Activated naive CD4-positive, alpha-beta T cell treated with anti-CD3 and anti-CD28 coated beads, Interleukin-2, amount 50 U/mL, for 24 hours (primary cell): ENCODE measurements at regions not wholly inside any gene's neighbourhood (a gene's known extent, or its start where the extent isn't known, plus 50 kb on each side); places are given as distances from the start of the nearest gene placed in this dataset.
"Not testable (repeated sequence)": the region's sequence is repeated elsewhere in the genome, so short reads cannot be mapped to it uniquely, and the experiment has no call there.

Experiments used
- H3K27ac Mint-ChIP-seq: one replicate; pipeline ENCODE4 v1.8.0; 2021; ENCODE audit warnings: mild to moderate bottlenecking, mixed read lengths
- H3K27me3 Mint-ChIP-seq: one replicate; pipeline ENCODE4 v1.8.0; 2021; ENCODE audit warnings: mixed read lengths
- H3K36me3 Mint-ChIP-seq: one replicate; pipeline ENCODE4 v1.8.0; 2021; ENCODE audit warnings: mixed read lengths
- H3K4me1 Mint-ChIP-seq: one replicate; pipeline ENCODE4 v1.8.0; 2021; ENCODE audit warnings: mixed read lengths
- H3K4me3 Mint-ChIP-seq: one replicate; pipeline ENCODE4 v1.8.0; 2021; ENCODE audit warnings: mild to moderate bottlenecking, mixed read lengths
- H3K9me3 Mint-ChIP-seq: one replicate; pipeline ENCODE4 v1.8.0; 2021; ENCODE audit warnings: mixed read lengths

DNA sequence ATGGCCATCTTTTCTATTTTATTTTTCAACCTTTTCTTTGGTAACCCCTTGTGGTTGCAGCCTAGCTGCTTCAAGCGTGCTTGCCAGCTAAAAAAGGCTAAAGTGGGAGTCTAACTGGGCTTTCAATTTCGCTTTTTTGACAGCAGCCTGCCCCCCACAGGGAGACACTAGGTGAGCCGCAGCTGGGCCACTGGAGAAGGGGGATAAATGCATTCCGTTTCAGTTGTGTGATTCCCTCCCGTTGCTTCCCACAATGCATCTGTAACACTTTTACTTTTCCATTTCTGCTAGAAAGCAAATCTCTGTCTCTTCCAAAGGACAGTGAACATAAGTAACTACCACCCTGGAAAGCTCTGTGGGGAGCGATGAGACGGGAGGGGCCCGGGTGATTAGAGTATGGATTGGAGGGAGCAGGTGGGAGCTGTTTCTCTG, 86.3 kb upstream of the RAPGEF2 start:
- H3K36me3 Mint-ChIP-seq, result no peaks in the 10 kb centered on the region
- H3K9me3 Mint-ChIP-seq, result no peaks in the 10 kb centered on the region
- H3K4me3 Mint-ChIP-seq, result no peak overlapping the region
- H3K27ac Mint-ChIP-seq, result no peak overlapping the region
- H3K27me3 Mint-ChIP-seq, result no peaks in the 10 kb centered on the region
- no peaks in the 10 kb centered on the region for H3K4me1 Mint-ChIP-seq

DNA sequence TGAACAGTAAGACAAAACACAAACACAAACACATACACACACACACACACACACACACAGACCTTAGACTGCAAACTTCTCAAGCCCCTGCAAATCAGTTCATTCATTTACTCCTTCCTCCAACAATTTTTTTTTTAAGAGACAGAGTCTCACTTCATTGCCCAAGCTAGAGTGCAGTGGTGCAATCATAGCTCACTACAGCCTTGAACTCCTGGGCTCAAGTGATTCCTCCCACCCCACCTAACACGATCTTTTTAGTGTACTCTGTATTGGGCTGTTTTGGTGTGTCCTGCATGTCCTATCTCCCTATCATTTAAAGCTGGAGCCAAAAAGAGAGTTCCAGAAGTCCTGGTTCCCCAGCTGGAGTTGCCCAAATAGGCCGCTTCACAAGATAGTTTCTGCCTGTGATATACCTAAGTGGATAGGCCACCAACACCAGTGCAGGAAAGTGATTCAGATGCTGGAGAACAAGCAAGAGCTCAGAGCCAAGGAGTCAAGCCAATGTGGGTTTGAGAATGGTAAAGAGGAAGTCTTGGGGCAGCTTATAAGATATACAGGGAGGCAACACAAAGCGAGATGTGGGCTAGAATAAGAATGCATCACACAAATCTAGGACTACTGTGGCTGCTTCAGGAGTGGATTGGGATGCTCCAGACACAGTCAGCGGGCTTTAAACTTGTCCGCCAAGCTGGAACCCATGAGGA, 85.4 kb upstream of the RAPGEF2 start:
- no peak overlapping the region for H3K4me3 Mint-ChIP-seq
- H3K27me3 Mint-ChIP-seq, result no peaks in the 10 kb centered on the region
- no peaks in the 10 kb centered on the region for H3K4me1 Mint-ChIP-seq

DNA sequence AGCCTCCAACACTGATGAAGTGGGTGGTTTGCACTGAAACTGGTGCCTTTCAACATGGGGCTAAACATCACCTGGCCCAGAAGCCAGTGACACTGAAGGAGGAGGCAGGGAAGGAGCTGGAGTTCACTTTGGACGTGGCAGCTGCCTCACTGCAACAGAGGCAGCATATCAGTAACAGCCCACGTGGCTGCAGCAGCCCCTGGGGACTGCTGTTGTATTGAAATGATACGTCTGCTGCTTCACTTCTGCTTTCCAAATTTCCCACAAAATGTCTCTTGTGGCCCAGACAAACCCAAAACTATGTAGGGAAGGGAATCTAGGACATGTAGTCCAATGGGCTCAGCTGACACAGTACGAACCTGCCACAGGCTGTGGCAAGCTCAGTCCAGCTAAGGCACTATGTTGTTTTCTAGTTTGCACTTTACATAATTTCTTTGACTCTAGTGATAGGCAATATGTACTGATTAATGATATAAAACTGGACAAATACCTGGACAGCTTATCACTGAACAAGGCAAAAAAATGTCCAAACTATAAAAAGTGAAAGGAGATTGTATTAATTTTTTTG, 84.7 kb upstream of the RAPGEF2 start:
- H3K4me1 Mint-ChIP-seq, result no peaks in the 10 kb centered on the region
- no peaks in the 10 kb centered on the region for H3K27me3 Mint-ChIP-seq
- no peaks in the 10 kb centered on the region for H3K36me3 Mint-ChIP-seq
- no peak overlapping the region for H3K27ac Mint-ChIP-seq
- H3K4me3 Mint-ChIP-seq, result no peak overlapping the region
- no peaks in the 10 kb centered on the region for H3K9me3 Mint-ChIP-seq

More for the DNA sequence above, 85.4 kb upstream of the RAPGEF2 start:
- no peak overlapping the region for H3K27ac Mint-ChIP-seq
- H3K9me3 Mint-ChIP-seq, result no peaks in the 10 kb centered on the region
- H3K36me3 Mint-ChIP-seq, result no peaks in the 10 kb centered on the region

DNA sequence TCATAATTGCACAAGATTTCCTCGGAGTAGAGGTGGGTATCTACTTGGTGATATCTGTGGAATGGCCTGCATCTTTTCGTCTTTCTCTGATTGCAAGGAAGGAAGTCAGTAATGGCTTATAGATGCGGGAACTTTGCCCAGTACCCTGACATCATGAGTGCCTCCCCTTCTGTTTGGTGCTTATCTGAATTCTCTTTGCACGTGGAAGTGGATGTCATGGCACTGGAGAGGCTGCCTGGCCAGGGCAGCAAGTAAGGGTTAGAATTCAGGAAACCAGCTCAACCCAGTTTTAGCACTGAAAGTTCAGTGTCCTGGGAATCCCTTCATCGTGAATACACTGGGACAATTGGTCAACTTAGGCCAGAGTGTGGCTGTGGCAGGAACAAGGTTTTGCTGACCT, 83.5 kb upstream of the RAPGEF2 start:
- H3K36me3 Mint-ChIP-seq, result no peaks in the 10 kb centered on the region
- no peak overlapping the region for H3K4me3 Mint-ChIP-seq
- no peaks in the 10 kb centered on the region for H3K27me3 Mint-ChIP-seq
- no peaks in the 10 kb centered on the region for H3K9me3 Mint-ChIP-seq
- H3K27ac Mint-ChIP-seq, result no peak overlapping the region
- H3K4me1 Mint-ChIP-seq, result no peaks in the 10 kb centered on the region

DNA sequence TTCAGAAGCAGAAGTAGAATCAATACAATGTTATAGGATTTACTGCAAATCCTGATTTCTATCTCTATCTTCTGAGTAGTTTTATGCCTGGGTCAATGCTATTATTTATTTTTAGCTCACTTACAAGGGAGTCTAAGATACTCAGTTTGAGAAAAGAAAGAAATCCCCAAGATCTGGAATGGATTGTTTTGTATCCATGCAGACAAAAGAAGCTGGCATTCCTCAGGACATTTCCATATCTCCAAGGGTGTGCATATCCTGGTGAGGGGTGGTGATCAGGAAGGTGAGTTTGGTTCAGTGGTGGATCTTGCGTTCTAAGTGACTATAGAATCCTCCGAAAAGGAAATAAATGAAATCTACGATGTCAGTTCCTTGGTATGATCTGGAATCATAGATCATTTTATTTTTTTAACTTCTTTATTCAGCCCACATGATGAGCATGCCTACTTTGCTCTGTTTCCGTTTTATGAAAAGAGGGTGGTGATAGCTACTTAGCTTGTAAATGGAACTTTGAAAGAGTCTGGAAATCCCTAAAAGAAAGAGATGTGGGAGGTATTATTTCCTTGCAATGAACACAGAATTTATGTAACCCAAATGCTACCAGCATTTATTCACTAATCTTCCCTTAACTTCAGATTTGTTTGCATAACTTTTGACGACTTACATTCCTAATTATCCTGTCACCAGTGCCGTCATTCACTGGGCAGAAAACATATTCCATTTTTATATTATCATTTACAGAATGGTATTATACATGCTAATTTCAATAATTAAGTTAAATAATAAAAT, 81.1 kb upstream of the RAPGEF2 start:
- no peak overlapping the region for H3K27ac Mint-ChIP-seq
- H3K4me1 Mint-ChIP-seq, result no peaks in the 10 kb centered on the region

DNA sequence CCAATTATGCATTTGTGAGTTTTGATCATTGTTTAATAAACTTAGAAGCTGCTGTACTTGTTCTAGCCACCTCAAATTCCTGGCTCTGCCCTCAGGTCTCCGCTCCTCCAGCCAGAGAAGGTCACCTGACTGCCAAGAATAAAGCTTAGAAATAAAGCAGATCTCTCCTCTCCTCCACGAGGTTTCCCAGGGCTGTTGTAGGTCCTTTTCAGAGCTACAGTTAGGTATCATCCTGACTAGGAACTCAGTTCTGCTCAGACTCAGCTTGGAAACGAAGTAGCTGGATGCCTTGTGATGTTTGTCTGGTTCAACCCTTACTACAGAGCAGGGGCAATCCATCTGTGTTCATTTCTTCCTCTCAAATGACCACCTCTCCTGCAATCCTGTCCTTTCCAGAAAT, 79.1 kb upstream of the RAPGEF2 start:
- Mint-ChIP-seq H3K4me3 (no peak overlapping the region), H3K9me3 (no peaks in the 10 kb centered on the region), H3K27me3 (no peaks in the 10 kb centered on the region), H3K4me1 (no peaks in the 10 kb centered on the region), H3K36me3 (no peaks in the 10 kb centered on the region), H3K27ac (no peak overlapping the region)

More for the DNA sequence above, 81.1 kb upstream of the RAPGEF2 start:
- Mint-ChIP-seq H3K9me3 (no peaks in the 10 kb centered on the region), H3K4me3 (no peak overlapping the region), H3K36me3 (no peaks in the 10 kb centered on the region), H3K27me3 (no peaks in the 10 kb centered on the region)

DNA sequence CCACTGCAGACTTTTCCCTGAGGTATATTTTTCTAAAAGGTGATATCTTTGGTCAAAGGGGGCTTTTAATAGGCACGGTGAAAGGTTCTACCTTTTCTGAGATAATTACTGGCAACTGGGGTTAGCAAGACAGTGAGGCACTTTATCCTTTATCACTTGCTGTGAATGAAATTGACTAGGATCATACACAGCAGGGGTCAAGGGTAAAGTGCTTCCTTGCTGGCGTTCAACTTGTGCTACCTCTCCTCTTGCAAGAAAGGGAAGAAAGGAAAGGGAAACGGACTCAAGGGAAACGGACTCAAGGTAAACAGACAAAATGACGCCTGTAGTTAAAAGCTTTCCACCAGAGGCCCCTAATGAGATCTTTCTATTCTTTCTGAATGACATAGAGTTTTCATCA, 78.6 kb upstream of the RAPGEF2 start:
- no peak overlapping the region for H3K27ac Mint-ChIP-seq
- no peaks in the 10 kb centered on the region for H3K9me3 Mint-ChIP-seq
- H3K27me3 Mint-ChIP-seq, result peaks cover 2% of the 10 kb centered on the region
- no peaks in the 10 kb centered on the region for H3K4me1 Mint-ChIP-seq
- H3K4me3 Mint-ChIP-seq, result no peak overlapping the region
- H3K36me3 Mint-ChIP-seq, result no peaks in the 10 kb centered on the region

DNA sequence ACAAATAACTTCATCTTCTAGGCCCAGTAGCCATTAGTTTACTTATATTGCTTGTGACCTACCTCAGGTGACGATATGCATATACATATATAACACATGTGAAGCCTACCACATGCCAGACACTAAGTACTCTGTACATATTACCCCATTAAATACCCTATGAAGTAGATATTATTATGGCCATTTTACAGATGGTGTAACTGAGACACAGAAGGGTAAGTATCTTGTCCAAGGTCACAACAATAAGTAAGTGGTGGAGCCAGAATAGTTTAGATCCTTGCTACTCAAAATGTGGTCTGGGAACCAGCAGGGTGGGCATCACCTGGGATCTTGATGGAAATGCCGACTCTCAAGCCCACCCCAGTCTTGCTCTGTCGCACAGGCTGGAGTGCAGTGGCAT, 78.1 kb upstream of the RAPGEF2 start:
- Mint-ChIP-seq H3K27me3 (peaks cover 4% of the 10 kb centered on the region), H3K4me3 (no peak overlapping the region), H3K4me1 (no peaks in the 10 kb centered on the region), H3K27ac (no peak overlapping the region), H3K36me3 (no peaks in the 10 kb centered on the region), H3K9me3 (no peaks in the 10 kb centered on the region)

DNA sequence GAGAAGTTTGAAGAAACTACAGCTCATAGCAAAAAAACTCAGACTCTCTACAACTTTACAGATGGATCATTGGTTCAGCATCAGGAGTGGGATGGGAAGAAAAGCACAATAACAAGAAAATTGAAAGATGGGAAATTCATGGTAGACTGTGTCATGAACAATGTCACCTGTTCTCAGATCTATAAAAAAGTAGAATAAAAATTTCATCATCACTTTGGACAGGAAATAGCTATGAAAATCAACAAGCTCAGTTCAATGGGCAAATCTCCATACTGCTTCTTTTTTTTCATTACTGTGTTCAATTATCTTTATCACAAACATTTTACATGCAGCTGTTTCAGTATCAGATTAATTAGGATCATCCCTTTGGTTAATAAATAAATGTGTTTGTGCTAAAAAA, 76.5 kb upstream of the RAPGEF2 start:
- Mint-ChIP-seq H3K9me3 (no peaks in the 10 kb centered on the region), H3K27me3 (peaks cover 9% of the 10 kb centered on the region), H3K4me3 (no peak overlapping the region), H3K36me3 (no peaks in the 10 kb centered on the region), H3K4me1 (no peaks in the 10 kb centered on the region), H3K27ac (no peak overlapping the region)

DNA sequence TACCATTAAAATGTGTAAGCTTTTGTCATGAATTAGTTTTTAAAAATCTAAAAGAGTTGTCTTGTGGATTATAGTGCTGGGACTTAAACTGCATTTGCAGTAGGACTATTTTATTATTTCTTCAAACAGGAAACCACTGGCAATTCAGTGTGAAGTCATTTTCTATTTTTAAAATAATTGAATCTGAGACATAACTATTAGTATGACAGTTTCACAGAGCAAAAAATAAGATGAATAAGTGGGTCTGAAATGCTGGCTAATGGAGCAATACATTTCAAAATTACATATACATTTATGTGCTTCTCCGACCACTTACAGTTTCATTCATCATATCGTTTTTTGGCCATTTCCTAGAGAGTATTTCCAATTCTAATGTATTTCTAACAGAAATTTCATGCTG, 75.3 kb upstream of the RAPGEF2 start:
- Mint-ChIP-seq H3K27ac (no peak overlapping the region), H3K4me1 (no peaks in the 10 kb centered on the region), H3K9me3 (no peaks in the 10 kb centered on the region), H3K27me3 (peaks cover 12% of the 10 kb centered on the region), H3K36me3 (no peaks in the 10 kb centered on the region), H3K4me3 (no peak overlapping the region)

DNA sequence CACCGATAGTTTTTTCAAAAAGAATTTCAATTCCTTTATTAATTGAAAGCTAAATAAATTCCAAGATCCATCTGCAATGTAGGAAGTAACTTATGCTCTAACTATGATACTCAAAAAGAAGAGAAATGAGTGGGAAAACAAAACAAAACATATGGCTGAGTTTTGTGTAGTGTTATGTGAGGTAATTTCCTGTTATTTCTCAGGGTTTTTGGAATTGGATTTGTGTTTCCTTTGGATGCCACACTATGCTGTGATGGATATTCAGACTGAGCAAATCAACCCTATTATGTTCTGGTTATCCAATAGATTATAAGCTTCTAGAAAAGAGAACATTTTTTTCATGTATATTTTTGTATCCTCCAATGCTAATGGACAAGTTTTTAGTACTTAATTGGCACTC, 73.4 kb upstream of the RAPGEF2 start:
- H3K9me3 Mint-ChIP-seq, result no peaks in the 10 kb centered on the region
- no peaks in the 10 kb centered on the region for H3K4me1 Mint-ChIP-seq
- no peaks in the 10 kb centered on the region for H3K36me3 Mint-ChIP-seq
- H3K4me3 Mint-ChIP-seq, result no peak overlapping the region
- H3K27ac Mint-ChIP-seq, result no peak overlapping the region
- peaks cover 14% of the 10 kb centered on the region for H3K27me3 Mint-ChIP-seq

DNA sequence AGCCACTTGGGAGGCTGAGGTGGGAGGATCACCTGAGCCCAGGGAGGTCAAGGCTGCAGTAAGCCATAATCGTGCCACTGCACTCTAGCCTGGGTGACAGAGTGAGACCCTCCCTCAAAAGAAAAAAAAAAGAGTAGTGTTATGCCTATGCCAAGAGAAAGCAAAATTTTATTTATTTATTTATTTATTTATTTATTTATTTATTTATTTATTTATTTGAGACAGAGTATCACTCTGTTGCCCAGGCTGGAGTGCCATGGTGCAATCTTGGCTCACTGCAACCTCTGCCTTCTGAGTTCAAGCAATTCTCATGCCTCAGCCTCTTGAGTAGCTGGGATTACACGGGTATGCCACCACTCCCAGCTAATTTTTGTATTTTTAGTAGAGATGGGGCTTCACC, 72.6 kb upstream of the RAPGEF2 start:
- not testable (repeated sequence) for H3K4me3 Mint-ChIP-seq, H3K9me3 Mint-ChIP-seq, H3K27ac Mint-ChIP-seq, H3K36me3 Mint-ChIP-seq, H3K4me1 Mint-ChIP-seq
- peaks cover 14% of the 10 kb centered on the region for H3K27me3 Mint-ChIP-seq

DNA sequence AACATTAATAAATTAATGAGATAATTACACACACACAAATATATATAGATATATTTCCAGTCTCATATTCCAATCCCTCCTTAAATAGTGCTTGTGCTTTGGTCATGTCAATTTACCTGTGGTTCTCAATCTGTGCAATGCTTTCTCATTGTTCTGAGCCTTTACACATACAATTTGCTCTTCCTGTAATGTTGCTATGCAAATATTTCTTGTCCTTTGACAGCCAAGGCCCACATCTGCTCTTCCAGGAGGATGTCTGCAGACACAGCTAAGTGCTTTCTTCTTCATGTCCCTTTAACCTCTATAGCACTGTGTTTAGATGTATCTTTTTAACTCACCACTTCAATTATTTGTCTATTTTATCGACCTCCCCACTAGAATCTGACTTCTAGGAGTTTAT, 67.3 kb upstream of the RAPGEF2 start:
- Mint-ChIP-seq H3K27me3 (peaks cover 20% of the 10 kb centered on the region), H3K4me1 (no peaks in the 10 kb centered on the region), H3K27ac (no peak overlapping the region), H3K4me3 (no peak overlapping the region), H3K36me3 (no peaks in the 10 kb centered on the region), H3K9me3 (no peaks in the 10 kb centered on the region)

DNA sequence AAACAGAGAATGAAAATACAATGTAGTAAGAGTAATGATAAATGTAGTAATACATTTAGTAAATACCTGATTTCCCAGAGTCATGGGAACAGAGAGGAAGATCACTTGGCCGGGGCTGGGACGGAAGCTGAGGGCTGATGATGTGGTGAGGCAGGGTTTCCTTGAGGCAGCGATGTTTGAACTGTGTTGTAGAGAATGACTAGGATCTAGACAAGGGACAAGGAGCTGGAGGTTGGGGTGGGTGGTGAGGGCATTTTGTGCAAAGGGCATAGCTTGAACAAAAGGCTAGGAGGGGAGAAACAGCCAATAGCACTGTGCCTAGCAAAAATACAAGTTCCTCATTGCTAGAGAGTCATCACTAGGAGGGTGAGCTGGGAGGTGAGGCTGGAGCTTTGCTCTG, 64.3 kb upstream of the RAPGEF2 start:
- Mint-ChIP-seq H3K4me1 (no peaks in the 10 kb centered on the region), H3K27me3 (peaks cover 12% of the 10 kb centered on the region), H3K27ac (no peak overlapping the region), H3K9me3 (no peaks in the 10 kb centered on the region), H3K36me3 (no peaks in the 10 kb centered on the region), H3K4me3 (no peak overlapping the region)

DNA sequence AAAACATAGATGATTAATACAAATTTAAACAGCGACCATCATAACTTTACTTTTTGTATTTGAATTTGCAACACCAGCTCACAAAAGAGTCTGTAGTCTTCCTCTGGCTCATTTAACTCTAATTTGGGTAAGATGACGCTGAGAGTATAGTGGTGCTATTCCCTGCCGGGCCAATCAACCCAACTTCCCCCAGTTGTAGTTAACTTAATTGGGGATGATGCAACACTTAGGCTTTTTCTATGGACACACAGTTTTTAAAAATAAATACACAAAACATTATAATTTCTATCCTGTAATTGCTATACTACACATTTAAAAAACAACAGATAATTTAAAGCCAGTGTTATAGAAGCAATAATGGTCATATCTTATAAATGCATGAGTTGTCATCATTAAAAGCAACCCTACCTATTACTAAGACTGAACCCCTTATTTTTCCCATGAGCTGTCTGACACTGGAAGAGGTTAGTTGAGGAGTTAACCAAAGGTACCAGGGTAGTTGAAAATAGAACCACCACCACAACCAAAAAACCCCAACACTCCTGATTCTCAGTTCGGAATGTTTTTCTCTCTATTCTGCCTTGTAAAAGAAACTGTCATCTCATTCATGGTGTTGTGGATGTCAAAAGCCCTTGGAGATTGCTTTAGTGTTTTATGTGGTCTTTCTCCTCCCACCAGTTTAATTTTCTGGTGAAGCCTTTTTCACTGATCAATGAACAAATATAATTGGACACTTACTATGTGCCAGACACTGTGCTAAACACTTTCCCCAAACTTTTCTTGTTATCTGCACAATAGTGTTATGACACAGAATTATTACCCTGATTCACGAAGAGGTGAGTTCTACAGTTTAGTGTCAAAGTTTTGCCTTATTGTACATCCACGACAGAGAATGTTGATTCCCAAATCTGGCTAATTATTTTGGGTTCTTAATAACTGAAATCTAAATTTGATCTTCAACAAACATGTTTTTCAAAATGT, 61.5 kb upstream of the RAPGEF2 start:
- H3K4me1 Mint-ChIP-seq, result no peaks in the 10 kb centered on the region
- H3K9me3 Mint-ChIP-seq, result no peaks in the 10 kb centered on the region
- no peak overlapping the region for H3K4me3 Mint-ChIP-seq
- no peaks in the 10 kb centered on the region for H3K36me3 Mint-ChIP-seq
- no peak overlapping the region for H3K27ac Mint-ChIP-seq
- H3K27me3 Mint-ChIP-seq, result peaks cover 13% of the 10 kb centered on the region
